K562 (cell line): ENCODE measurements at regions not wholly inside any gene's neighbourhood (a gene's known extent, or its start where the extent isn't known, plus 50 kb on each side); places are given as distances from the start of the nearest gene placed in this dataset.

Experiments
- ATAC-seq: fragments of 200-7000 bp; cut with Tn5 transposase; 3 replicates; pipeline ENCODE4 v1.9.1; 2020; ENCODE audit warnings: moderate library complexity
- BruUV-seq: library from RNA; stranded (reverse); fragments of 400-500 nt; replicated peaks from 2 replicates; lab custom pipeline; 2021; lab: Mats Ljungman, UMichigan
- CTCF ChIA-PET: fragments of 300-600 bp; formaldehyde crosslinking; extraction: SDS; loops from one replicate; lab custom pipeline; 2021; ENCODE audit warnings: low intra/inter-chr PET ratio; lab: Yijun Ruan, JAX
- POLR2A ChIA-PET: fragments of 300-600, 350-650 bp; sonication (Branson Sonifier 250); formaldehyde crosslinking; extraction: SDS; loops from one replicate; lab custom pipeline; 2021; ENCODE audit warnings: antibody characterized with exemption, inconsistent platforms; lab: Yijun Ruan, JAX
- DNase-seq, 4 experiments: peaks; one replicate each; pipeline versions ENCODE4 v3.0.0 to v3.0.0-alpha.2; 2011 to 2018; ENCODE audit warnings: low spot score in 3 of 4, mixed read lengths in 3 of 4; ENCODE audit errors: extremely low read depth in 1 of 4
- FAIRE-seq: peaks from 2 replicates; lab custom pipeline; 2011; peaks lifted over from hg19 to GRCh38; lab: Jason Lieb, UNC
- H2AFZ ChIP-seq: 2 replicates; pipeline ENCODE4 v1.6.0; 2011; ENCODE audit warnings: low read depth, low read length, control low read depth, inconsistent platforms
- H3K27ac ChIP-seq: fragments of 200-600 bp; 3 replicates; pipeline ENCODE4 v1.8.0; 2011; ENCODE audit warnings: low read depth, mild to moderate bottlenecking, control low read depth, inconsistent platforms, low read length, moderate library complexity, mixed read lengths; ENCODE audit errors: extremely low read depth
- H3K27me3 ChIP-seq, 2 experiments: fragments of 300-600 bp in 1 of 2; 2 replicates in 1 of 2; 3 replicates in 1 of 2; pipeline versions ENCODE4 v1.6.0 to v1.8.0; 2011; ENCODE audit warnings: inconsistent platforms in 2 of 2, low read length in 2 of 2, mild to moderate bottlenecking in 1 of 2, mixed read lengths in 1 of 2, moderate library complexity in 1 of 2; ENCODE audit not compliant: control insufficient read depth in 2 of 2, insufficient read depth in 2 of 2
- H3K36me3 ChIP-seq: fragments of 300-600 bp; 3 replicates; pipeline ENCODE4 v1.8.0; 2011; ENCODE audit warnings: mild to moderate bottlenecking, low read length, inconsistent platforms; ENCODE audit not compliant: control insufficient read depth, insufficient read depth
- H3K4me1 ChIP-seq, 2 experiments: fragments of 200-600 bp in 1 of 2; replicated peaks in 1 of 2; 2 replicates in 1 of 2; 3 replicates in 1 of 2; pipeline versions ENCODE4 v1.5.1 to v1.8.0; 2011; ENCODE audit warnings: inconsistent platforms in 2 of 2, low read length in 2 of 2, mild to moderate bottlenecking in 1 of 2, mixed read lengths in 1 of 2, moderate library complexity in 1 of 2; ENCODE audit not compliant: control insufficient read depth in 2 of 2, insufficient read depth in 2 of 2
- H3K4me2 ChIP-seq: 2 replicates; pipeline ENCODE4 v1.6.1; 2011; ENCODE audit warnings: low read length, control low read depth, inconsistent platforms, mixed read lengths; ENCODE audit not compliant: insufficient read depth
- H3K4me3 ChIP-seq: fragments of 200-600 bp; sonication (generic), shearing (Covaris generic); 2 replicates; pipeline ENCODE4 v1.5.1; 2016; ENCODE audit warnings: control low read depth, inconsistent platforms
- H3K79me2 ChIP-seq: fragments of 200-600 bp; 3 replicates; pipeline ENCODE4 v1.8.0; 2011; ENCODE audit warnings: low read length, inconsistent platforms; ENCODE audit not compliant: control insufficient read depth, insufficient read depth
- H3K9ac ChIP-seq, 2 experiments: 2 replicates each; pipeline versions ENCODE4 v1.6.0 to v1.6.1; 2011; ENCODE audit warnings: low read depth in 2 of 2, low read length in 2 of 2, control low read depth in 1 of 2, inconsistent platforms in 1 of 2, mild to moderate bottlenecking in 1 of 2, mixed read lengths in 1 of 2; ENCODE audit not compliant: insufficient read depth in 1 of 2
- H3K9me1 ChIP-seq: one replicate; pipeline ENCODE4 v1.6.0; 2011; ENCODE audit warnings: inconsistent platforms, mild to moderate bottlenecking, low read length, moderate library complexity; ENCODE audit not compliant: control insufficient read depth, insufficient read depth
- H3K9me3 ChIP-seq: replicated peaks from 2 replicates; pipeline ENCODE4 v1.5.1; 2011; ENCODE audit warnings: low read depth, low read length, inconsistent platforms; ENCODE audit not compliant: control insufficient read depth, insufficient read depth
- H4K20me1 ChIP-seq: replicated peaks from 2 replicates; pipeline ENCODE4 v1.6.1; 2011; ENCODE audit warnings: low read length, inconsistent platforms, mixed read lengths; ENCODE audit not compliant: control insufficient read depth, insufficient read depth
- ELF2 ChIP-seq: fragments of 250-450 bp; sonication (Bioruptor Pico); IDR thresholded peaks from 2 replicates; pipeline ENCODE4 v1.5.0; 2021; ENCODE audit warnings: mild to moderate bottlenecking
- HDAC2 ChIP-seq: fragments of 450-650 bp; IDR thresholded peaks from 2 replicates; pipeline ENCODE4 v1.6.1; 2016; ENCODE audit warnings: mild to moderate bottlenecking
- POLR2B ChIP-seq: fragments of 450-650 bp; IDR thresholded peaks from 2 replicates; pipeline ENCODE4 v1.6.1; 2018; ENCODE audit warnings: low read depth; ENCODE audit not compliant: partially characterized antibody
- ZNF134 ChIP-seq: fragments of 250-450 bp; sonication (Bioruptor Pico); conservative IDR thresholded peaks from 2 replicates; pipeline ENCODE4 v1.4.0; 2020
- ZNF445 ChIP-seq: fragments of 250-450 bp; sonication (Bioruptor Pico); IDR thresholded peaks from 2 replicates; pipeline ENCODE4 v1.4.0; 2020; ENCODE audit warnings: low read depth, mild to moderate bottlenecking, moderate library complexity
- WGBS: fragments of 100-300 bp; shearing (Covaris generic); methylation state at CpG from one replicate; pipeline ENCODE4 v1.1.6; 2016; ENCODE audit warnings: low coverage, mixed read lengths; ENCODE audit not compliant: insufficient coverage; ENCODE audit errors: missing lambda C conversion rate; 5-methylcytosine and 5-hydroxymethylcytosine counted together
- in situ Hi-C: fragments of 300-500 bp; cut with MboI; formaldehyde crosslinking; loops from 4 replicates; pipeline ENCODE4 v1.15.0; 2018; ENCODE audit warnings: inconsistent platforms, mixed read lengths
- intact Hi-C: fragments of 100-400 bp; cut with micrococcal nuclease; formaldehyde crosslinking; loops from 2 replicates; pipeline ENCODE4 v1.14.2; 2022

- TF ChIP-seq HDAC2 (no peak), ELF2 (no peak), ZNF445 (no peak), ZNF134 (CRISPR knock-in tag) (no peak)
These were observed 361.4 kb downstream of the CXCL12 start (continued) for GRCh38 chr10:44023517-44023916.

GRCh38 chr10:44022203-44022602 is 362.7 kb downstream of the CXCL12 start:
- no peak overlapping the region for H2AFZ ChIP-seq
- TF ChIP-seq POLR2B: no peak
- no peak overlapping the region for H3K9ac ChIP-seq
- in situ Hi-C loops (no loop called here), intact Hi-C loops (no loop called here)
- no TSS peak for BruUV-seq
- no peak overlapping the region for H3K27ac ChIP-seq
- DNase-seq (no peak), FAIRE-seq (no peak), ATAC-seq (no peak)
- H3K4me1 ChIP-seq: no peaks in the 10 kb centered on the region
- WGBS: 0% methylated on average over 1 of the region's 1 CpG
- H3K4me2 ChIP-seq: no peak overlapping the region
- no peaks in the 10 kb centered on the region for H3K9me1 ChIP-seq
- H3K4me3 ChIP-seq: no peak overlapping the region
- no peaks in the 10 kb centered on the region; the same call in 1 of the 2 replicates for H4K20me1 ChIP-seq
- H3K36me3 ChIP-seq: no peaks in the 10 kb centered on the region
- H3K79me2 ChIP-seq: no peaks in the 10 kb centered on the region
- ChIA-PET POLR2A (no interaction called here), CTCF (no interaction called here)
- H3K9me3 ChIP-seq: no peaks in the 10 kb centered on the region
- H3K27me3 ChIP-seq: peaks cover 0 to 8% of the 10 kb centered on the region in 2 experiments; a peak in 1 of 5 replicates
